Activated gamma-delta T cell treated with Interleukin-2 at 50 U/mL for 16 hours (primary cell): ENCODE measurements at regions not wholly inside any gene's neighbourhood (a gene's known extent, or its start where the extent isn't known, plus 50 kb on each side); places are given as distances from the start of the nearest gene placed in this dataset.

Experiments used
- DNase-seq: peaks from one replicate; pipeline ENCODE4 v3.0.0-alpha.2; 2020

- DNase-seq = no peak
Observed at GRCh38 chr22:47850644-47851151, 1088.2 kb downstream of the TBC1D22A start.

- no peak for DNase-seq
Observed at GRCh38 chr22:47849576-47849975, 1087.1 kb downstream of the TBC1D22A start.

- DNase-seq = no peak
Observed at GRCh38 chr22:47848184-47848920, 1085.9 kb downstream of the TBC1D22A start.

- no peak for DNase-seq
Observed at GRCh38 chr22:47847131-47847890, 1084.9 kb downstream of the TBC1D22A start.

GRCh38 chr22:47846206-47846605 is 1083.8 kb downstream of the TBC1D22A start:
- no peak for DNase-seq

GRCh38 chr22:47842119-47842518 is 1079.7 kb downstream of the TBC1D22A start:
- no peak for DNase-seq

- DNase-seq = no peak
Observed at GRCh38 chr22:47841156-47841555, 1078.7 kb downstream of the TBC1D22A start.

- DNase-seq = no peak
Observed at GRCh38 chr22:47839595-47840227, 1077.3 kb downstream of the TBC1D22A start.

- no peak for DNase-seq
Observed at GRCh38 chr22:47837703-47838102, 1075.3 kb downstream of the TBC1D22A start.

- DNase-seq = no peak
Observed at GRCh38 chr22:47836957-47837356, 1074.5 kb downstream of the TBC1D22A start.

- DNase-seq = no peak
Observed at GRCh38 chr22:47835726-47836125, 1073.3 kb downstream of the TBC1D22A start.

GRCh38 chr22:47826016-47826415 is 1063.6 kb downstream of the TBC1D22A start:
- DNase-seq = no peak

- DNase-seq = no peak
Observed at GRCh38 chr22:47822422-47822821, 1060.0 kb downstream of the TBC1D22A start.

GRCh38 chr22:47818496-47818895 is 1056.0 kb downstream of the TBC1D22A start:
- DNase-seq = no peak

- no peak for DNase-seq
Observed at GRCh38 chr22:47817380-47817779, 1054.9 kb downstream of the TBC1D22A start.

GRCh38 chr22:47816863-47817210 is 1054.4 kb downstream of the TBC1D22A start:
- DNase-seq = no peak

GRCh38 chr22:47816121-47816862 is 1053.8 kb downstream of the TBC1D22A start:
- no peak for DNase-seq

- no peak for DNase-seq
Observed at GRCh38 chr22:47814474-47814873, 1052.0 kb downstream of the TBC1D22A start.

- no peak for DNase-seq
Observed at GRCh38 chr22:47813661-47814060, 1051.2 kb downstream of the TBC1D22A start.

- no peak for DNase-seq
Observed at GRCh38 chr22:47811971-47812370, 1049.5 kb downstream of the TBC1D22A start.

GRCh38 chr22:47810505-47811500 is 1048.4 kb downstream of the TBC1D22A start:
- no peak for DNase-seq
